ENCODE measurements at regions not wholly inside any gene's neighbourhood (a gene's known extent, or its start where the extent isn't known, plus 50 kb on each side); places are given as distances from the start of the nearest gene placed in this dataset.

DNA sequence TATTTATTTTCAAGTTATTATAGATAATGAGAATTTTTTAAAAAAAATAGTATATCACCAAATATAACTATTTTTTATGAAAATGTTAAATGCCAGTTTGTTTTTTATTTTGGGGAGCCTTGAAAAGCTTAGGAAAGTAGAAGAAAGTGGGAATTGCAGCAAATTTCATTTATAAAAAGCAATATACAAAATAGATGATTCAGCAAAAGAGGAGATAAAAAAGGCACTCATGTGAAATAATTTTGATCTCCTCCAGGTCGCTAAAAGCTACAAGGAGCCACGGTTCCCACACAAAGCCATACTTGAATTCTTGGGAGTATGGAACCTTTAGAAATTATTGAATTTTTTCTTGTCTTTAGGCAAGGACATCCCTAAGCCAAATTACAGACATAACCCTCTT lies 625.0 kb upstream of the SGO1 start:
- TF ChIP-seq, protein P1, sequence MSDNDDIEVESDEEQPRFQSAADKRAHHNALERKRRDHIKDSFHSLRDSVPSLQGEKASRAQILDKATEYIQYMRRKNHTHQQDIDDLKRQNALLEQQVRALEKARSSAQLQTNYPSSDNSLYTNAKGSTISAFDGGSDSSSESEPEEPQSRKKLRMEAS (IDR thresholded peaks at IDR 0.05; ENCODE audit: low read depth, low read length): no peak
- no peak for TF ChIP-seq POLR2A (IDR thresholded peaks at IDR 0.05; ENCODE audit: extremely low read depth, insufficient read length)

All from NB4 (cell line).